ENCODE measurements at regions not wholly inside any gene's neighbourhood (a gene's known extent, or its start where the extent isn't known, plus 50 kb on each side); places are given as distances from the start of the nearest gene placed in this dataset.

DNA sequence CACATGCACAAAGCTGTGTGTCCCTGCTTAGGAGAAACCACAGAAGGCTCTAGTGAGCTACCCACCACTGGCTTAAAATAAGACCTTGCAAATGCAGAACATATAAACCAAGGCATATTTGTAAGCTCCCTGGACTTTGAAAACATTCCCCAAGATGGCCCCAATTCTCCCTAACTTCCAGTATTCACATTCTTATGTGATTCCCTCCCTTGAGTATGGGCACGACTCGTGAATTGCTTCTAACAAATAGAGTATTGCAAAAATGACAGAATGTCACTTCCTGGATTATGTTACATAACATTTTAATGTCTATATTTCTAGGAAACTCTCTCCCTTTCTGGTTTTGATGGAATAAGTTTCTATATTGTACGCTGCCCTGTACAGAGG, 131.8 kb upstream of the MCTP2 start (continued):
- TF ChIP-seq NANOG (IDR thresholded peaks at IDR 0.05; ENCODE audit: insufficient read depth, low read depth, low read length, poor library complexity, severe bottlenecking) = no peak
- TF ChIP-seq RBBP5 (IDR thresholded peaks at IDR 0.05; ENCODE audit: borderline replicate concordance, low read depth, low read length) = no peak
- no peak for TF ChIP-seq ASH2L (IDR thresholded peaks at IDR 0.05; ENCODE audit: low read length)

Data from H1 (cell line).